NCI-H345 treated with DMSO at 0.1 percent for 48 hours (cell line): ENCODE measurements at regions not wholly inside any gene's neighbourhood (a gene's known extent, or its start where the extent isn't known, plus 50 kb on each side); places are given as distances from the start of the nearest gene placed in this dataset.

Experiments used
- DNase-seq: peaks from one replicate; lab custom pipeline; 2025; ENCODE audit not compliant: unreplicated experiment; lab: John Stamatoyannopoulos, UW

- no peak for DNase-seq
These were observed 113.6 kb upstream of the ADRA2C start for GRCh38 chr4:3652586-3652985.

- DNase-seq, result no peak
These were observed 114.8 kb upstream of the ADRA2C start for GRCh38 chr4:3651267-3651845.

- no peak for DNase-seq
These were observed 116.7 kb upstream of the ADRA2C start for GRCh38 chr4:3649491-3649890.

GRCh38 chr4:3648731-3649130 is 116.5 kb upstream of the LRPAP1 start:
- no peak for DNase-seq

DNA sequence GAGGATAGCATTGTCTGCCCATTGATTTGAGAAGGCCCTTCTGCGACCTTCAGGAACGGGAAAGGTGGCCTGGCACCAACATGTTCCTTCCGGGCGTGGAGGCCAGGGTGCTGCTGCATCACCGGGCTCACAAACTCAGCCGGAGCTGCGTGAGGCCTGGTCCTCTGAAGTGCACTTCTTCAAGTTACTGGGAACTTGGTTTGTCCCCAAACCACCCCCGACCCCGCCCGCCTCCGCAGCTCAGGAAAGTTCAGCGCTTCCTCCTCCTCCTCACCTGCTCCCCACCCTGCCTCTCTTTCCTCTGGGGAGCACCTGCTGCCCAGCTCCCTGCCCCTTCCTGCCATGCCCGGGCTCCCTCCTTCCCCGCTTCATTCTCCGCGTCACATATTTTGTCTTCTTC is 116.0 kb upstream of the LRPAP1 start:
- no peak for DNase-seq

DNA sequence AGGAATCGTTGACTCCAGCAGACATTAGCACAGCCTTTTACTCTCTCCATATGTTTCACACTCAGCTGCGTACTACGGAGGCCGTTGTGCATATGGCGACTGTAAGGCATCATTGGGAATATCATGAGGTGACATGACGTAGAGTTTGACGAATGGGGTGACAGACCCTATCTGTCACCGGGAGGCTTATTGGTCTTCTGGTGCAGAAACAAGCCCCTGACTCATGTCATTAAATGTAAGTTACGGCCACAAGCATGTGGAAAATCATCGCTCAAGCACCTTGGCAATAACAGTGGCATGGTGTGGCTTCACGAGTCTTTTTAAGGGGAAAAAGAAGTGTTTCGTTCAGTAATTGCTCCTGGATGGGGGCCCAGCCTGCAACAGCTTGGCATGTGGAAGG is 115.2 kb upstream of the LRPAP1 start:
- no peak for DNase-seq

DNA sequence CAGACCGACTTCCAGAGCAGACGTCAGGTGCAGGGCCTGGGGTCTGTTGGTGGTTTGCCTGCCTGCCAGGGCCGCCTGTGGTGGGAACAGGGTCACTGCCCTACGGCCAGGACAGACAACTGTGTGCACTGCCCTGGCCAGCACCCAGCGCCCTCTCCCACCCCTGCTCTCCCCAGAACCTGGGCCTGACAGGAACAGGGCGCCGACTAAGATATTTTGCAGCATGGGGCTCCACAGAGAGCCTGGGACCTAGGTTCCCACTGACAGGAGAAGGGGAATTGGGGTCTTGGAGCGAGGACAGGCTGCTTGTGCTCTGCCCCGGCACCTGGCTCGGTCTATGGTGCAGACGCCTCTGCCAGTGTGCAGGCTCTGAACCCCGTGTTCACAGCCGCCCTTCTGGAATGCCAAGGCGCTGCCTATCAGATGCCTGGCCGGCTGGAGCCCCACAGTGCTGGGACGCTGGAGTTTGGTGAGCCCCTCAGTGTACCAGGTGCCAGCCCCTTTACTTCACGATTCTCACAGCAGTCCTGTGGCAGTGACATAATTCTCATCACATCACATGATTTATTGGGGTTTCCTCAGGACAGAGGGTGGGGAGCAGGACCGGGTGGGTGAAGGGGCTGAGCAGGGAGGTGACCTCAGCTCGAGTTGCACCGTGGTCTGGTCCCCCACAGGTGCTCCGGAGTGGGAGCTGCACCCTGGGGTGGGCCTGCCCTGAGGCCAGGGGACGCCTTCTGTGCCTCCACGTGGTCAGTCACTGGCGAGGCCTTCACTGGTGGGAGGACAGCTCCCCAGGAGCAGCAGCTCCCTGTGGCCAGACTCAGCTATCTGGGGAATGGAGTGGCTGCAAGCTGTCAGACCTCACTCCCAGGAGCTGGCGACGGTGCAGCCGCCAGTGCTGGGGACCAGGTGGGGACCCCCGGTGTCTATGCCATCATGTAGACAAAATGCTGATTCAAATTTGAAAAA is 113.8 kb upstream of the LRPAP1 start:
- no peak for DNase-seq

- no peak for DNase-seq
These were observed 112.8 kb upstream of the LRPAP1 start for GRCh38 chr4:3644849-3645627.

DNA sequence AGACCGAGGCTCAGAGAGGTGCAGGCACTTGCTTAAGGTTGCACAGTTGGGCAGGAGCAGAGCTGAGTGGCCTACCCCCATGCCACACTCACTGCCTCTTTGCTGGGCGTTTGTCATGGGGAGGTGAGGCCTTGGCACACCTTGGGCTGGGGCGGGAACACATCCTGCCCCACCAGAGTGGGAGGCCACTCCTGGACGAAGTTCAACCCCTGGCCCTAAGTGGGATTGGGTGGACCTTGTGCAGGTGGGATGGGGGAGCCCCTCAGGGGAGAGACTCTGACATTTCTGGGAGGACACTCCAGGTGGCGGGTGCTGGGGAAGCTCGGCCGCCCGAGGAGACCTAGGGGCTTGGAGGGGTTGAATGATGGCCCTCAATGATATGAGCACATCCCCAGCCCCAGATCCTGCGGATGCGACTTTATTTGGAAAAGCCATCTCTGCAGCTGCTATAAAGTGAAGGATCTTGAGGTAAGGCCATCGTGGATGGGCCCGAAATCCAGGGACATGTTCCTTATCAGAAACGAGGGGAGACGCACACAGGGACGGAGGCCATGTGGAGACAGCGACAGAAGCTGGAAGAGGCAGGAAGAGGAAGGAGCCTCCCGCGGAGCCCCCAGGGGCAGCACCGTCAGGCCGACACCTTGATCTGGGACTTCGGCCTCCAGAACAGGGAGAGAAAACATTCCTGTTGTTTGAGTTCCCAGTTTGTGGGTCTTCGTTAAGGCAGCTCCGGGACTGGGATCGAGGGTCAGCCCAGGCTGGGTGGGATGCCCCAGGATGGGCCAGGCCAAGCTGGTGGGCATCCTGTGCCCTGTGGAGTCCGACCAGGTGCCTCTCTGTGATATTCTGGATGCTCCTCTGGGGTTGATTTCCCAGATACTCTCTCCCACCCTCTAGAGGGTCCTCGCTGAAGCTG is 111.6 kb upstream of the LRPAP1 start:
- DNase-seq, result no peak

- DNase-seq, result no peak
These were observed 110.7 kb upstream of the LRPAP1 start for GRCh38 chr4:3642806-3643517.

- DNase-seq, result no peak
These were observed 109.9 kb upstream of the LRPAP1 start for GRCh38 chr4:3642056-3642630.

DNA sequence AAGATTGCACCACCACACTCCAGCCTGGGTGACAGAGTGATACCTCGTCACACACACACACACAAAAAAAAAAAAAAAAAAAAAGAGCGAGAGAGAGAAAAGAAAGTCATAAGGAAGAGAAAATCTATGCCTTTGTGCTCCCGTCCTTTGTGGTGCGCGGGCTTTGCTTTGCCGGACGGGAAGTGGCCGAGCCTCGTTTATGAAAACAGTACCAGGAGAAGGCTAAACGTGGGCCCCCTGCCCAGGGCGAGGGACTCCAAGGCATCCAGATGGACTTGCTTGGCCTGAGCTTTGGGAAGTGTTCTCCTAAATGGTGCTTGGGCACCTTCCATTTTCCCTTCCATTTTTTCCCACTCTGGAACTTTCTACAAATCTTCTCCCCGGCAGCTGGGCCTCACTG is 109.3 kb upstream of the LRPAP1 start:
- DNase-seq, result no peak

DNA sequence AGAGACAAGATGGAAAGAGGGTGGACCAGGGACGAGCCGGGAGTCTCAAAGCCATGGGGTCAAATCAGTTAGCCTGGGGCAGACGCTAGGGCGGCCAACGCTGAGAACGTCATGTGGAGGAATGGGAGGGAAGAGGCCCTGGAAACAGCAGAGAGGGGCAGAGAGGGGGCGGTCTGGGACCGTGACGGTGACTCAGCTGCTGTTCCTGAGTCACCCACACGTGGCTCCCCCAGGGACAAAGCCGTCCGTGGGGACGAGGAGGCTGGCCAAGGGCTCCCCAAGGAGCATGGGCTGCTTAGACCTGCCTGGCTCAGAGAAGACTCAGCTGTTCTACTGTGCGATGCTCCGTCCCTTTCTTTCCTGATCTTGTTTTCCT is 108.4 kb upstream of the LRPAP1 start:
- no peak for DNase-seq

GRCh38 chr4:3639613-3640586 is 107.7 kb upstream of the LRPAP1 start:
- no peak for DNase-seq

- DNase-seq, result no peak
These were observed 106.0 kb upstream of the LRPAP1 start for GRCh38 chr4:3638080-3638795.

DNA sequence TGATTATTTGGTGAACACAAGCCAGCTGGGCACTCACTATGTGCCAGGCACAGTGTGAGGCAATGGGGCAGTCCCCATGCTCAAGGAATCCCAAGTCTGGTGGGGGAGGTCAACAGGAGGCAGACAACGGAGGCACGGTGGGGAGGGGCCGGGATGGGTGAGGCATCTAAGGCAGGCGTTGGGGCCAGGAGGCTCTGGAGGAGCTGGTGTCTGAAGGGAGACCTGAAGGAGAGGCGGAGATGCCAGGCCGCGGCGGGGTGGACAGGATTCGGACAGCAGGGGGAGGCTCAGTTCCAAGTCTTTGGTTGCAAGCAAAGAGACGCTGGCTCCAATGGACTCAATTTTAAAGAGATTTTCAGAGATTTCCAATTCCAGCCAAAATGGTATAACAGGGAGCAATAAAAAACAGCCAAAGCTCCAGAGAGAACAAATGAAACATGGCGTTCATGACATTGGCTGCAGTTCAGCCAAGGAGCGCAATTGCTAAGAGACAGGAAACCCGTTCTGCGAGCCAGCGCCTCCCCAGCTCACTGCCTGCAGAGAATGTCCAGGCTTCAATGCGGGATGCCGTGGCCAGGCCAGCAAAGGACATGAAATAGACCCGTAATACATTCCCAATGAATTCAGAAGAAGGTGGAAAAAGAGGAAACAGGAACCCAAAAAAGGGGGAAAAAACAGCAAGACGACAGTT is 105.2 kb upstream of the LRPAP1 start:
- DNase-seq, result no peak

DNA sequence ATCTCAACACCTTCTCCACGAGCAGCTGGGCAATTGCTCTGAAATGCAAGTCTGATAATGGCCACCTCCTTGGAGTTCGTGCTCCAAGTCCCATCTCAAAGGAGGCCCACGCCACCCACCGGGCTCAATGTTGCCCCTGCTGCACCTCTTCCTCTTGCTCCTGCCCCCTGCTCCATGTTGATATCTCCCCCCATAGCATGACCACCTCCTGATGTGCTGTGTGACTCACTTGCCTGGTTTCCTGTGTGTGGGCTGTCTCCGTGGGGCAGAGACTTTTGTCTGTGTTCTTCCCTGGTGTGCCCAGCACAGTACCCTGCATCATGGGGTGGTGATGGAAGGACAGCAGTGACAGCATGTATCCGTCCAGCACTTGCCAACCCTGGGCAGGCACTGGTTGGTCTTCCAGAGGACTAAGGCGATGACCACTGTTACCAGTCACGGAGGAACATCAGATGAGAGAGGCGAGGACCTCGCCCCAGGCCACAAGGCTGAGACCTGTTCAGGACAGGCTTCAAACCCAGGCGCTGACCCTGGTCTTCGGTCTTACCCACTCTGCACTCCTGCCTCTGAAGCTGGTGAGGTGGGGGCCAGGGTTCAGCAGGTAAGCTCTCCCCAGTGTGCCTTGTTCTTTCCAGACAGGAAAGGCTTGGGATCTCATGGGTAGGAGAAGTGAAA is 104.6 kb upstream of the LRPAP1 start:
- no peak for DNase-seq
